Peyer's patch (tissue), 4 donors: ENCODE measurements at regions not wholly inside any gene's neighbourhood (a gene's known extent, or its start where the extent isn't known, plus 50 kb on each side); places are given as distances from the start of the nearest gene placed in this dataset.
A peak's percentile ranks its signal among the peaks of the same experiment; 100 is the strongest.

Experiments used
- DNase-seq, 3 donors: peaks; one replicate each; pipeline ENCODE4 v3.0.0-alpha.2; 2017 to 2019
- H3K27ac ChIP-seq, 4 donors: fragments of 200-600 bp; sonication (generic); one replicate each; pipeline ENCODE4 v1.5.1; 2016 to 2019
- H3K27me3 ChIP-seq, 2 donors: fragments of 200-600 bp; sonication (generic); one replicate each; pipeline ENCODE4 v1.5.1; 2019
- H3K36me3 ChIP-seq, 3 donors: fragments of 200-600 bp; sonication (generic); one replicate each; pipeline ENCODE4 v1.5.1; 2016 to 2019
- H3K4me1 ChIP-seq, 4 donors: fragments of 200-600 bp; sonication (generic); one replicate each; pipeline ENCODE4 v1.5.1; 2016 to 2019
- H3K4me3 ChIP-seq, 4 donors: fragments of 200-600 bp; sonication (generic); 1 replicate in 3 of 4; 2 replicates in 1 of 4; pipeline ENCODE4 v1.5.1; 2016 to 2019; ENCODE audit warnings: mild to moderate bottlenecking in 1 of 4
- H3K9me3 ChIP-seq, 4 donors: fragments of 200-600 bp; sonication (generic); one replicate each; pipeline ENCODE4 v1.5.1; 2016 to 2019; ENCODE audit warnings: mild to moderate bottlenecking in 1 of 4
- CTCF ChIP-seq, 6 experiments: fragments of 450-650 bp in 4 of 6; fragments of 200-600 bp in 2 of 6; sonication (generic) in 1 of 6; IDR thresholded peaks; one replicate each; pipeline ENCODE4 v1.5.1; 2017 to 2019; ENCODE audit warnings: antibody characterized with exemption in 6 of 6, mild to moderate bottlenecking in 3 of 6, moderate library complexity in 1 of 6
- POLR2A ChIP-seq, 2 donors: fragments of 450-650 bp; IDR thresholded peaks; one replicate each; pipeline ENCODE4 v1.5.1; 2017; ENCODE audit warnings: antibody characterized with exemption in 2 of 2, mild to moderate bottlenecking in 2 of 2, moderate library complexity in 2 of 2

- no peaks in the 10 kb centered on the region for H3K36me3 ChIP-seq
- DNase-seq: no peak
- H3K4me3 ChIP-seq: no peak overlapping the region
- H3K27ac ChIP-seq: no peak overlapping the region
- H3K4me1 ChIP-seq: no peaks in the 10 kb centered on the region
- H3K27me3 ChIP-seq: no peaks in the 10 kb centered on the region
- no peak for TF ChIP-seq CTCF (IDR thresholded peaks at IDR 0.05)
- no peak for TF ChIP-seq POLR2A (IDR thresholded peaks at IDR 0.05)
- no peaks in the 10 kb centered on the region for H3K9me3 ChIP-seq
These were observed 342.9 kb downstream of the MYCN start for GRCh38 chr2:16283071-16283850.

DNA sequence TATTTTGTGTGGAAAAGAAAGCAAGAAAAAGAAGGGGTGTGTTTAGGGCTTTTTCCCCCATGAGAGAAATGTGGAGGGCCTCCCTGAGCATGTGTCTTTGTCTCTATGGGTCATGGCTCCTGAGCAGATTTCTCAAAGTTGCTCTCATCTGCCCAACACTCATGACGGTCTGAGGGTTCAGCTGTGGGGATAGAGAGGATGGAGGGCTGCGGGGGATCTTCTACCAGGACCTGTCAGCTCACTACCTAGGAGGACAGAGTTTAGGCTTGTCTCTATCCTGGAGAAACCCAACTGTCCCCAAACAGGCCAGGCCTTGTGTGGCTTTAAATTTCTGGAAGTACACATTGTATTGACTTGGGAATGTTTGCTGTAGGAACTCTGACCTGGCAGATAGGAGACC is 342.2 kb downstream of the MYCN start:
- DNase-seq: no peak
- Histone ChIP-seq H3K4me1 (no peaks in the 10 kb centered on the region), H3K27ac (no peak overlapping the region), H3K4me3 (no peak overlapping the region), H3K27me3 (no peaks in the 10 kb centered on the region), H3K36me3 (no peaks in the 10 kb centered on the region), H3K9me3 (no peaks in the 10 kb centered on the region)
- TF ChIP-seq CTCF (IDR thresholded peaks at IDR 0.05) (no peak), POLR2A (IDR thresholded peaks at IDR 0.05) (no peak)

DNA sequence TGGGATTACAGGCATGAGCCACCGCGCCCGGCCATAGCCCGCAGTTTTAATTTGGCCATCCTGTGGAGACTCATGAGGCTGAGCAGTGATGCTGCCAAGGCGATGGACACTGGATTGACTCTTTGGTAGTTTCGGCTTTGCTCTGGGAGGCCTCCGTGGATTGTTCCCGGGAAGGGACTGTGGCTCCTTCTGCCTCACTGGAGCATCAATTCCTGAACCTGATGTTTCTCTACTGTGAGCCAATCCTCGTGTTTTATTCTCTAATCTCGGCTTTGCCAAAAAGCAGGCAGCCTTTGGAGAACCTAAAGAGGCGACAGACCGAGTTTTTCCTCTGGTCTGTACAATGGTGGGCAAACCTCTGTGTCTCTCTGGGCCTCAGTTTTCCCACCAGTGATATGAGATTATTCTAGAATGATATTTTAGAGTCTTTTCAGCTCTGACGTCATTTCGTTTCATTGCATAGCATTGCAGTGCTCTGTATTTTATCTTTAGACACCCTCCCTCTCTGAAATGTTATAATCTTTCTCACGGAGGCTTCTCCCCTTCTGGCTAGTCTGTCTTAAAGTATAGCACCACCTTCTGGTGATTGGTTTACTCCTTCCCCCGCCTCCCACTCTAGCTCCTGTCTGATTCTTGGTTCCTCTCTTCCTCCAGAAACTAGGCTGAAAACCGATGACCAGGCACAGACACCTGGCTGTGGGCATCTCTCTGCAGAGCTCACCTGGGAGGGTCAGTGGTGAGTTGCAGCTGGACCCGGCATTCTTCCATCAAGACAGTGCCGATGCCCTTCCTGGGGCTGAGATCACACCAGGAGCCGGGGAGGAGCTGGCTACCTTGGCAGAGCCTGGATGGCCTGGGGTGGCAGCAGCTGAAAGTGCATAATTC is 341.3 kb downstream of the MYCN start:
- H3K27ac ChIP-seq: no peak overlapping the region
- DNase-seq: no peak
- no peaks in the 10 kb centered on the region for H3K27me3 ChIP-seq
- H3K36me3 ChIP-seq: no peaks in the 10 kb centered on the region
- TF ChIP-seq CTCF (IDR thresholded peaks at IDR 0.05) (peak in 4 of 6 experiments; percentile 24 to 64 (median 58)), POLR2A (IDR thresholded peaks at IDR 0.05) (no peak)
- no peak overlapping the region for H3K4me3 ChIP-seq
- no peaks in the 10 kb centered on the region for H3K9me3 ChIP-seq
- no peaks in the 10 kb centered on the region for H3K4me1 ChIP-seq

- no peaks in the 10 kb centered on the region for H3K9me3 ChIP-seq
- DNase-seq: no peak
- H3K4me3 ChIP-seq: no peak overlapping the region
- H3K27ac ChIP-seq: no peak overlapping the region
- no peaks in the 10 kb centered on the region for H3K4me1 ChIP-seq
- H3K36me3 ChIP-seq: no peaks in the 10 kb centered on the region
- H3K27me3 ChIP-seq: no peaks in the 10 kb centered on the region
- TF ChIP-seq POLR2A (IDR thresholded peaks at IDR 0.05) (no peak), CTCF (IDR thresholded peaks at IDR 0.05) (no peak)
These were observed 339.7 kb downstream of the MYCN start for GRCh38 chr2:16280081-16280480.

DNA sequence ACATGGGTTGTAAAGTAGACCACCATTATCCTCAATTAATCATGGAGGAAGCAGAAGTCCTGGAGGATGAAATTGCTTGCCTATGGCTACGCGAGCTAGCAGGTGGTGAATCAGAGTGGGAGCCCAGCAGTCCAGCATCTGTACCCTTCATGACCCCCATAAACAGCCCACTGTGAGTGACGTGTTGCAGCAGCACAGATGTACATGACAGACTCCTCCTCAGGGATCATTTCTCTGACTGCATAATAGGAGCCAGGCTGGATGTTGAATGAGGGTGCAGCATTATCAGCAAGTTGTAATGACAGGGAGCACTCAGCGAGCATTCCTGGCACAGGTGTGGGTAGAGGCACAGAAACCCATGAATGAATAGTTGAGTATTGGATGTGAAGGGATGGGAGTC is 339.3 kb downstream of the MYCN start:
- no peak overlapping the region for H3K4me3 ChIP-seq
- no peaks in the 10 kb centered on the region for H3K9me3 ChIP-seq
- no peaks in the 10 kb centered on the region for H3K36me3 ChIP-seq
- H3K4me1 ChIP-seq: no peaks in the 10 kb centered on the region
- DNase-seq: no peak
- H3K27ac ChIP-seq: no peak overlapping the region
- no peak for TF ChIP-seq POLR2A (IDR thresholded peaks at IDR 0.05)
- no peak for TF ChIP-seq CTCF (IDR thresholded peaks at IDR 0.05)
- no peaks in the 10 kb centered on the region for H3K27me3 ChIP-seq
